Neutrophil (primary cell): ENCODE measurements at regions not wholly inside any gene's neighbourhood (a gene's known extent, or its start where the extent isn't known, plus 50 kb on each side); places are given as distances from the start of the nearest gene placed in this dataset.

ENCODE experiments used
- H3K27ac ChIP-seq: fragments of 200-600 bp; sonication (generic); 2 replicates; pipeline ENCODE4 v1.5.1; 2016; ENCODE audit warnings: mild to moderate bottlenecking, moderate library complexity
- H3K27me3 ChIP-seq: fragments of 200-600 bp; sonication (generic); 2 replicates; pipeline ENCODE4 v1.6.0; 2016; ENCODE audit warnings: mild to moderate bottlenecking
- H3K36me3 ChIP-seq: fragments of 200-600 bp; sonication (generic); 2 replicates; pipeline ENCODE4 v1.5.1; 2017
- H3K4me1 ChIP-seq, 2 experiments: fragments of 200-600 bp in 1 of 2; sonication (generic) in 1 of 2; 1 replicate in 1 of 2; 2 replicates in 1 of 2; pipeline versions ENCODE4 v1.5.1 to v1.6.1; 2013 to 2016; ENCODE audit warnings: low read depth in 1 of 2, low read length in 1 of 2, mild to moderate bottlenecking in 1 of 2, moderate library complexity in 1 of 2; ENCODE audit not compliant: control insufficient read depth in 1 of 2, insufficient read depth in 1 of 2
- H3K4me3 ChIP-seq, 2 experiments: fragments of 200-600 bp in 1 of 2; sonication (generic) in 1 of 2; 1 replicate in 1 of 2; 2 replicates in 1 of 2; pipeline ENCODE4 v1.5.1; 2013 to 2016; ENCODE audit warnings: low read depth in 1 of 2, low read length in 1 of 2, mild to moderate bottlenecking in 1 of 2, moderate library complexity in 1 of 2
- H3K9me3 ChIP-seq: fragments of 200-600 bp; sonication (generic); 2 replicates; pipeline ENCODE4 v1.5.1; 2016
- TF ChIP-seq, protein P1 (sequence below): fragments of 200-600 bp; sonication (generic); IDR thresholded peaks from 2 replicates; pipeline ENCODE4 v1.5.1; 2016; ENCODE audit warnings: antibody characterized with exemption

DNA sequence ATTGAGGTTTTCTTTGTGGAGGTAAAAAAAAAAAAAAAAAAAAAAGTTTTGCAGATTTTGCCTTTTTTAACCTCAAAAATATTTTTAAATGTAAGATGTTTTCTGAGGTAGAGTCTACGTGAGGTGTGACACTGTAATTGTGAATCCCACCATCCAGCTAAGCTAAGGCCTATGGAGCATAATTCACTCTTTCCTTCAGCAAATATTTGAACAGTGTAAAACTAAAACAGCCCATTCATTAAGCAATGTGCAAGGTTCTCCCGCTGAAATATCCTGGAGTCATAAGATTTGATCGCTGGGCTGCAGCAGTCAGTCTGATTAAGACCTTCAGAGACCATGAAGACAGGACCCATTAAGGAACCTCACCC is 105.1 kb downstream of the HNRNPLL start:
- Histone ChIP-seq H3K9me3 (no peaks in the 10 kb centered on the region), H3K4me3 (no peak overlapping the region), H3K27me3 (no peaks in the 10 kb centered on the region), H3K4me1 (no peaks in the 10 kb centered on the region), H3K27ac (no peak overlapping the region), H3K36me3 (no peaks in the 10 kb centered on the region)
- TF ChIP-seq, protein P1, sequence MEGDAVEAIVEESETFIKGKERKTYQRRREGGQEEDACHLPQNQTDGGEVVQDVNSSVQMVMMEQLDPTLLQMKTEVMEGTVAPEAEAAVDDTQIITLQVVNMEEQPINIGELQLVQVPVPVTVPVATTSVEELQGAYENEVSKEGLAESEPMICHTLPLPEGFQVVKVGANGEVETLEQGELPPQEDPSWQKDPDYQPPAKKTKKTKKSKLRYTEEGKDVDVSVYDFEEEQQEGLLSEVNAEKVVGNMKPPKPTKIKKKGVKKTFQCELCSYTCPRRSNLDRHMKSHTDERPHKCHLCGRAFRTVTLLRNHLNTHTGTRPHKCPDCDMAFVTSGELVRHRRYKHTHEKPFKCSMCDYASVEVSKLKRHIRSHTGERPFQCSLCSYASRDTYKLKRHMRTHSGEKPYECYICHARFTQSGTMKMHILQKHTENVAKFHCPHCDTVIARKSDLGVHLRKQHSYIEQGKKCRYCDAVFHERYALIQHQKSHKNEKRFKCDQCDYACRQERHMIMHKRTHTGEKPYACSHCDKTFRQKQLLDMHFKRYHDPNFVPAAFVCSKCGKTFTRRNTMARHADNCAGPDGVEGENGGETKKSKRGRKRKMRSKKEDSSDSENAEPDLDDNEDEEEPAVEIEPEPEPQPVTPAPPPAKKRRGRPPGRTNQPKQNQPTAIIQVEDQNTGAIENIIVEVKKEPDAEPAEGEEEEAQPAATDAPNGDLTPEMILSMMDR: no peak

DNA sequence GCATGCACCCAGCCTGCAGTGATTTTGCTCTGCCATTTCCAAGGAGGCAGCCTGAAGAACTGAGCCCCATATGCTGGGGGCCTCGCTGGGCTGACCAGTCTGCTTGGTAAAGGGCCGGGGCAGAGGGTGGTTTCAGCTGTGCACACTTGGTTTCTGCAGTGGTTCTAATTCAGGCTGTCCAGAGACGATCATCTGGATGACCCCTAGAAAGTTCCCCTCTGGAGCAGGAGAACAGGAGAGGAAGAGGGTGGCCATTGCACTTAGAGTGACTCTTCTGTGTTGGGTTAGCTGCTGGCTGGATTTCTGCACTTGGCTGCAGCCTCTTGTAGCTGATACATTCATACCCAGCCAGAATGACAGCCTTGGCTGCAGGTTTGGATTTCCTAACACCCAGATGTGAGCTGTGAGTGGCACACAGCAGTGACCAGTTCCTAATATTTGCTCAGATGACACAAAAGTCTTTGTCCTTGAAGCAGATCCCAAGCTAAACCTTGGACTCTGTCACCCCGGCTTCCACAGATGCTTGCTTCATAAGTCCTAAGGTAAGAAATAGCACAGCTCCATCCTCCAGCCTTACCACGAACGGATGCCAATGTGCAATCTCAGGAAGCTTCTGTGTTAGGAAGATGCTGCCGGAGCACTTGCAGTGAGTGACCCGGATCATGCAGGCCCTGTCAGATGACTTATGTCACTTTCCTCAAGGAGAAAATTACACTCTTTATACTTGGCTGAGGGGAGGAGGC is 105.6 kb downstream of the HNRNPLL start:
- TF ChIP-seq, protein P1: no peak
- Histone ChIP-seq H3K9me3 (no peaks in the 10 kb centered on the region), H3K27me3 (no peaks in the 10 kb centered on the region), H3K4me3 (no peak overlapping the region), H3K27ac (no peak overlapping the region), H3K36me3 (no peaks in the 10 kb centered on the region), H3K4me1 (no peaks in the 10 kb centered on the region)

DNA sequence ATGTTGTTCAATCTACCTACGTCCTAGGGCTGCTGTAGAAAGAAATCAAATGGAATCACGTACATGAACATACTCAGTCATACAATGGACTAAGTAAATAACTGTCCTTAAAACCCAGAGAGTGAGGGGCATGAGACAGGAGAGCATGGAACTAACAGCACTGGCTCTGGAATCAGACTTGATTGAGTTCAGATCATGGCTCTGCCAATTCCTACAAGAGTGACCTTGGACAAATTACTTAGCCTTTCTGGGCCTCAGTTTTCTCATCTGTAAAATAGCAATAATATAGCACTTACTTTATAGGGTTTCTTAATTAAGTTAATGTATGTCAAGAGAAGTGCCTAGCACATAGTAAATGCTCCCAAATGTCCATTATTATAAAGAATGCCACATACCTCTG is 106.8 kb downstream of the HNRNPLL start:
- Histone ChIP-seq H3K27ac (no peak overlapping the region), H3K27me3 (no peaks in the 10 kb centered on the region), H3K4me3 (no peak overlapping the region), H3K9me3 (no peaks in the 10 kb centered on the region), H3K36me3 (no peaks in the 10 kb centered on the region), H3K4me1 (no peaks in the 10 kb centered on the region)
- TF ChIP-seq, protein P1: no peak

GRCh38 chr2:38494394-38494793 is 108.3 kb downstream of the HNRNPLL start:
- Histone ChIP-seq H3K27ac (no peak overlapping the region), H3K9me3 (no peaks in the 10 kb centered on the region), H3K36me3 (no peaks in the 10 kb centered on the region), H3K27me3 (no peaks in the 10 kb centered on the region), H3K4me1 (no peaks in the 10 kb centered on the region), H3K4me3 (no peak overlapping the region)
- TF ChIP-seq, protein P1: no peak

DNA sequence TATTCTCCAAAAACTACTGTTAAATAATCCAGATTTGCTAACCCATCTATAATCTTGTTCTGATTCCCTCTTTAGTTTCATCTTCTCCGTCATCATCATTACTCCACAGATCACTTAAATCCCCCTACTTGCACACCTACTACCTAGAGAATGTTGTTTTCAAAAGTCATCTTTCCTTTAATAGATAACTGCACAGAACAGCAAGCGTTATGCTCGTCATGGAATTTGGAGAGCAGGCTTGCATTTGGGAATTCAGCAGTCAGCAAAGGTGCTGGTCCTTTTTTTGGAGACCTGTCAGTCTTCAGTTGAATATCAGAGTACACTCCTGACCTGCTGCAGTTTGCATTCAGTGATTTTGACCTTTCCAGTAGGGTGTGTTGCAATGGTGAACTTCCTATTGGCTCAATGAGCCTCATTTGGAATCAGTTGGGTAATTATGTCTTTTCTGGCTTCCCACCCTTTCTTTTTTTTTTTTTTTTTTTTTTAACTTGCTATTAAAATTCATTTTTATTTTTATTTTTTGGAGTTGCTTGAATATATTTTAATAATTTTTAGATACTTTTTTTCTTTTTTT is 110.6 kb downstream of the HNRNPLL start:
- H3K27ac ChIP-seq: no peak overlapping the region
- no peaks in the 10 kb centered on the region for H3K36me3 ChIP-seq
- TF ChIP-seq, protein P1: no peak
- no peak overlapping the region for H3K4me3 ChIP-seq
- H3K4me1 ChIP-seq: no peaks in the 10 kb centered on the region
- H3K9me3 ChIP-seq: no peaks in the 10 kb centered on the region
- H3K27me3 ChIP-seq: no peaks in the 10 kb centered on the region
